Uterus (tissue), 2 donors: ENCODE measurements at regions not wholly inside any gene's neighbourhood (a gene's known extent, or its start where the extent isn't known, plus 50 kb on each side); places are given as distances from the start of the nearest gene placed in this dataset.
"Not testable (repeated sequence)": the region's sequence is repeated elsewhere in the genome, so short reads cannot be mapped to it uniquely, and the experiment has no call there.

ENCODE experiments used
- POLR2A ChIP-seq, 2 donors: fragments of 450-650 bp; IDR thresholded peaks; one replicate each; pipeline ENCODE4 v1.6.1; 2016; ENCODE audit warnings: antibody characterized with exemption in 2 of 2, mild to moderate bottlenecking in 1 of 2, moderate library complexity in 1 of 2
- TF ChIP-seq, protein P1 (sequence below), 4 experiments: fragments of 200-600 bp in 2 of 4; fragments of 450-650 bp in 2 of 4; sonication (generic) in 2 of 4; IDR thresholded peaks; one replicate each; pipeline ENCODE4 v1.5.1; 2016 to 2019; ENCODE audit warnings: antibody characterized with exemption in 4 of 4, mild to moderate bottlenecking in 2 of 4, moderate library complexity in 1 of 4

GRCh38 chr7:150111373-150112139, 211.6 kb upstream of the LRRC61 start:
- TF ChIP-seq, protein P1, sequence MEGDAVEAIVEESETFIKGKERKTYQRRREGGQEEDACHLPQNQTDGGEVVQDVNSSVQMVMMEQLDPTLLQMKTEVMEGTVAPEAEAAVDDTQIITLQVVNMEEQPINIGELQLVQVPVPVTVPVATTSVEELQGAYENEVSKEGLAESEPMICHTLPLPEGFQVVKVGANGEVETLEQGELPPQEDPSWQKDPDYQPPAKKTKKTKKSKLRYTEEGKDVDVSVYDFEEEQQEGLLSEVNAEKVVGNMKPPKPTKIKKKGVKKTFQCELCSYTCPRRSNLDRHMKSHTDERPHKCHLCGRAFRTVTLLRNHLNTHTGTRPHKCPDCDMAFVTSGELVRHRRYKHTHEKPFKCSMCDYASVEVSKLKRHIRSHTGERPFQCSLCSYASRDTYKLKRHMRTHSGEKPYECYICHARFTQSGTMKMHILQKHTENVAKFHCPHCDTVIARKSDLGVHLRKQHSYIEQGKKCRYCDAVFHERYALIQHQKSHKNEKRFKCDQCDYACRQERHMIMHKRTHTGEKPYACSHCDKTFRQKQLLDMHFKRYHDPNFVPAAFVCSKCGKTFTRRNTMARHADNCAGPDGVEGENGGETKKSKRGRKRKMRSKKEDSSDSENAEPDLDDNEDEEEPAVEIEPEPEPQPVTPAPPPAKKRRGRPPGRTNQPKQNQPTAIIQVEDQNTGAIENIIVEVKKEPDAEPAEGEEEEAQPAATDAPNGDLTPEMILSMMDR (IDR thresholded peaks at IDR 0.05), result not testable (repeated sequence)
- TF ChIP-seq POLR2A (IDR thresholded peaks at IDR 0.05), result not testable (repeated sequence)
